A549 (cell line): ENCODE measurements at regions not wholly inside any gene's neighbourhood (a gene's known extent, or its start where the extent isn't known, plus 50 kb on each side); places are given as distances from the start of the nearest gene placed in this dataset.

ENCODE experiments used
- ATAC-seq, 2 experiments: fragments of 200-7000 bp in 1 of 2; fragments of >200 bp in 1 of 2; cut with Nextera tagmentation in 1 of 2; cut with Tn5 transposase in 1 of 2; 3 replicates each; pipeline versions ENCODE4 v1.8.0 to v1.9.1; 2018 to 2020; ENCODE audit warnings: mild to moderate bottlenecking in 1 of 2, moderate library complexity in 1 of 2
- CTCF ChIA-PET: fragments of 300-600 bp; sonication (Branson Sonifier 250); formaldehyde crosslinking; extraction: SDS; loops from one replicate; lab custom pipeline; 2021; ENCODE audit warnings: antibody characterized with exemption, inconsistent platforms; lab: Yijun Ruan, JAX
- POLR2A ChIA-PET: fragments of 350-600 bp; formaldehyde crosslinking; extraction: SDS; loops from one replicate; lab custom pipeline; 2021; ENCODE audit warnings: antibody characterized with exemption, inconsistent platforms; lab: Yijun Ruan, JAX
- DNase-seq, 2 experiments: peaks; one replicate each; pipeline versions ENCODE4 v3.0.0 to v3.0.0-alpha.2; 2011 to 2016; ENCODE audit warnings: low read depth in 1 of 2, low spot score in 1 of 2
- FAIRE-seq: peaks from 2 replicates; lab custom pipeline; 2011; peaks lifted over from hg19 to GRCh38; lab: Jason Lieb, UNC
- H3K27ac ChIP-seq, 2 experiments: fragments of >200 bp; sonication (Bioruptor Twin); formaldehyde crosslinking; 3 replicates each; pipeline ENCODE4 v1.5.1; 2016 to 2017
- H3K4me1 ChIP-seq: fragments of >200 bp; sonication (Bioruptor Twin); formaldehyde crosslinking; 3 replicates; pipeline ENCODE4 v1.6.1; 2016
- H3K4me2 ChIP-seq: fragments of >200 bp; sonication (Bioruptor Twin); formaldehyde crosslinking; 3 replicates; pipeline ENCODE4 v1.6.1; 2016
- H3K4me3 ChIP-seq: fragments of >200 bp; sonication (Bioruptor Twin); formaldehyde crosslinking; 3 replicates; pipeline ENCODE4 v1.5.1; 2016
- H3K9me3 ChIP-seq: fragments of >200 bp; sonication (Bioruptor Twin); formaldehyde crosslinking; 3 replicates; pipeline ENCODE4 v1.6.1; 2016
- ATOH8 ChIP-seq: fragments of 250-450 bp; sonication (Bioruptor Pico); IDR thresholded peaks from 2 replicates; pipeline ENCODE4 v1.5.0; 2020; ENCODE audit warnings: low read depth, mild to moderate bottlenecking, moderate library complexity
- CBX8 ChIP-seq: fragments of 200-600 bp; sonication (generic); IDR thresholded peaks from 2 replicates; pipeline ENCODE4 v1.6.1; 2016
- CHD2 ChIP-seq: fragments of 150-350 bp; IDR thresholded peaks from 2 replicates; pipeline ENCODE4 v1.6.1; 2014; ENCODE audit warnings: low read length; ENCODE audit not compliant: partially characterized antibody
- CHD4 ChIP-seq: fragments of 200-600 bp; sonication (generic); IDR thresholded peaks from 2 replicates; pipeline ENCODE4 v1.6.1; 2016; ENCODE audit warnings: antibody characterized with exemption, mild to moderate bottlenecking, borderline replicate concordance
- CTCF ChIP-seq: fragments of >200 bp; sonication (Bioruptor Twin); formaldehyde crosslinking; IDR thresholded peaks from 3 replicates; pipeline ENCODE4 v1.5.1; 2016
- ELK1 ChIP-seq: fragments of 150-350 bp; IDR thresholded peaks from 2 replicates; pipeline ENCODE4 v1.6.1; 2014; ENCODE audit warnings: low read depth, mild to moderate bottlenecking, low read length
- ESRRA ChIP-seq: fragments of 150-350 bp; IDR thresholded peaks from 2 replicates; pipeline ENCODE4 v1.6.1; 2014; ENCODE audit warnings: mild to moderate bottlenecking, low read length, borderline replicate concordance
- FOSB ChIP-seq: fragments of 250-450 bp; sonication (Bioruptor Pico); IDR thresholded peaks from 2 replicates; pipeline ENCODE4 v1.5.0; 2020; ENCODE audit warnings: mild to moderate bottlenecking, moderate library complexity
- HDAC2 ChIP-seq: fragments of 200-600 bp; sonication (generic); IDR thresholded peaks from 2 replicates; pipeline ENCODE4 v1.6.1; 2016
- HES2 ChIP-seq: fragments of >200 bp; sonication (Bioruptor Twin); formaldehyde crosslinking; IDR thresholded peaks from 2 replicates; pipeline ENCODE4 v1.6.1; 2016
- HMGXB4 ChIP-seq: fragments of 250-450 bp; sonication (Bioruptor Pico); IDR thresholded peaks from 2 replicates; pipeline ENCODE4 v1.5.0; 2021; ENCODE audit warnings: mild to moderate bottlenecking, moderate library complexity, borderline replicate concordance
- HOXA7 ChIP-seq: fragments of 250-450 bp; sonication (Bioruptor Pico); IDR thresholded peaks from 2 replicates; pipeline ENCODE4 v1.5.0; 2020; ENCODE audit warnings: mild to moderate bottlenecking, moderate library complexity
- HOXB13 ChIP-seq: fragments of 250-450 bp; sonication (Bioruptor Pico); IDR thresholded peaks from 2 replicates; pipeline ENCODE4 v1.5.0; 2020; ENCODE audit warnings: low read depth, mild to moderate bottlenecking, moderate library complexity
- JUNB ChIP-seq: fragments of >200 bp; sonication (Bioruptor Twin); formaldehyde crosslinking; IDR thresholded peaks from 2 replicates; pipeline ENCODE4 v1.6.1; 2016
- KDM1A ChIP-seq: fragments of 200-600 bp; sonication (generic); IDR thresholded peaks from 2 replicates; pipeline ENCODE4 v1.6.1; 2016; ENCODE audit warnings: low read depth, mild to moderate bottlenecking
- MYC ChIP-seq: IDR thresholded peaks from 2 replicates; pipeline ENCODE4 v1.6.1; 2012; ENCODE audit warnings: mild to moderate bottlenecking, inconsistent platforms, low read length, improper control_type of control experiment, borderline replicate concordance
- NPAS2 ChIP-seq: fragments of 250-450 bp; sonication (Bioruptor Pico); IDR thresholded peaks from 2 replicates; pipeline ENCODE4 v1.8.0; 2022; ENCODE audit warnings: mild to moderate bottlenecking, moderate library complexity, borderline replicate concordance
- RARB ChIP-seq: fragments of 250-450 bp; sonication (Bioruptor Pico); IDR thresholded peaks from 2 replicates; pipeline ENCODE4 v1.8.0; 2021; ENCODE audit warnings: mild to moderate bottlenecking, moderate library complexity
- RCOR1 ChIP-seq: fragments of 150-350 bp; IDR thresholded peaks from 2 replicates; pipeline ENCODE4 v1.6.1; 2014; ENCODE audit warnings: antibody characterized with exemption, low read length, low read depth
- RFX5 ChIP-seq: fragments of 450-650 bp; IDR thresholded peaks from 2 replicates; pipeline ENCODE4 v1.7.1; 2014; ENCODE audit warnings: antibody characterized with exemption, mild to moderate bottlenecking, moderate library complexity
- SREBF2 ChIP-seq: fragments of 450-650 bp; IDR thresholded peaks from 2 replicates; pipeline ENCODE4 v1.6.1; 2014; ENCODE audit warnings: mild to moderate bottlenecking, moderate library complexity
- TFCP2L1 ChIP-seq: fragments of 250-450 bp; sonication (Bioruptor Pico); IDR thresholded peaks from 2 replicates; pipeline ENCODE4 v1.5.0; 2021; ENCODE audit warnings: mild to moderate bottlenecking
- ZC3H11A ChIP-seq: fragments of 450-650 bp; IDR thresholded peaks from 2 replicates; pipeline ENCODE4 v1.6.1; 2014; ENCODE audit warnings: antibody characterized with exemption, mild to moderate bottlenecking
- ZNF302 ChIP-seq: fragments of 250-450 bp; sonication (Bioruptor Pico); IDR thresholded peaks from 2 replicates; pipeline ENCODE4 v1.9.0; 2021; ENCODE audit warnings: inconsistent platforms, mild to moderate bottlenecking, moderate library complexity
- ZSCAN20 ChIP-seq: fragments of 250-450 bp; sonication (Bioruptor Pico); IDR thresholded peaks from 2 replicates; pipeline ENCODE4 v1.8.0; 2022; ENCODE audit warnings: mild to moderate bottlenecking, moderate library complexity
- WGBS: methylation state at CpG from one replicate; pipeline ENCODE4 v1.1.6; 2017; ENCODE audit errors: missing lambda C conversion rate; 5-methylcytosine and 5-hydroxymethylcytosine counted together

GRCh38 chr5:68542207-68542606 is 326.7 kb downstream of the PIK3R1 start:
- POLR2A ChIA-PET, result interaction anchor here (0.6 kb wide), 1 partner anchor 155 kb away, joined by 3 read pairs; no protein-coding TSS in a partner anchor
- H3K27ac ChIP-seq, result no peak overlapping the region; a peak in 1 of 6 replicates
- H3K4me2 ChIP-seq, result peak overlapping the region; percentile 15; the same call in 1 of the 3 replicates
- CTCF ChIA-PET, result no interaction called here
- ATAC-seq (no peak), FAIRE-seq (no peak), DNase-seq (no peak)
- no peak for TF ChIP-seq NPAS2 (CRISPR knock-in tag)
- TF ChIP-seq HOXA7, result no peak
- H3K4me1 ChIP-seq, result peaks cover 24% of the 10 kb centered on the region; the same call in 2 of the 3 replicates
- WGBS, result 3% methylated on average over 1 of the region's 1 CpG
- H3K9me3 ChIP-seq, result no peaks in the 10 kb centered on the region
- no peak overlapping the region for H3K4me3 ChIP-seq

- CTCF ChIA-PET, result no interaction called here
- peak overlapping the region in 1 of 2 experiments; percentile 29; a peak in 1 of 6 replicates for H3K27ac ChIP-seq
- DNase-seq, result no peak
- no peak overlapping the region for H3K4me2 ChIP-seq
- POLR2A ChIA-PET, result no interaction called here
- H3K4me3 ChIP-seq, result no peak overlapping the region
- no peak for ATAC-seq
- WGBS, result 53% methylated on average over 2 of the region's 2 CpGs
- peaks cover 33% of the 10 kb centered on the region for H3K4me1 ChIP-seq
- no peak for FAIRE-seq
- H3K9me3 ChIP-seq, result no peaks in the 10 kb centered on the region
- TF ChIP-seq RFX5, result no peak
- no peak for TF ChIP-seq JUNB
- TF ChIP-seq HDAC2, result no peak
- no peak for TF ChIP-seq CHD2
- no peak for TF ChIP-seq TFCP2L1 (CRISPR knock-in tag)
- no peak for TF ChIP-seq ESRRA
- TF ChIP-seq CBX8, result no peak
- no peak for TF ChIP-seq RARB (CRISPR knock-in tag)
- TF ChIP-seq ELK1, result no peak
- no peak for TF ChIP-seq ZNF302 (CRISPR knock-in tag)
- TF ChIP-seq MYC, result no peak
- no peak for TF ChIP-seq FOSB (CRISPR knock-in tag)
- TF ChIP-seq, all 56 proteins: peak for 0
These were observed 327.7 kb downstream of the PIK3R1 start for GRCh38 chr5:68543212-68543611.

- WGBS, result 88% methylated on average over 8 of the region's 8 CpGs
- ATAC-seq, result no peak
- POLR2A ChIA-PET, result no interaction called here
These were observed 328.6 kb downstream of the PIK3R1 start for GRCh38 chr5:68544091-68544647.

More at GRCh38 chr5:68544091-68544647, 328.6 kb downstream of the PIK3R1 start:
- no peak for TF ChIP-seq ATOH8 (CRISPR knock-in tag)
- TF ChIP-seq HOXB13, result no peak
- no peak for TF ChIP-seq ZSCAN20
- no peak for TF ChIP-seq NPAS2 (CRISPR knock-in tag)
- TF ChIP-seq HMGXB4 (CRISPR knock-in tag), result no peak
- no peak for TF ChIP-seq HES2
- TF ChIP-seq ZC3H11A, result no peak
- no peak for TF ChIP-seq ZNF302 (CRISPR knock-in tag)
- no peak for TF ChIP-seq HOXA7
- no peak for TF ChIP-seq CHD4
- no peak for TF ChIP-seq SREBF2
- TF ChIP-seq RFX5, result no peak
- TF ChIP-seq CTCF, result no peak
- TF ChIP-seq KDM1A, result no peak
- no peak for TF ChIP-seq RCOR1
- TF ChIP-seq, all 56 proteins: peak for 0
- Histone ChIP-seq H3K4me2 (no peak overlapping the region), H3K4me1 (peaks cover 42% of the 10 kb centered on the region), H3K4me3 (no peak overlapping the region), H3K27ac (peak overlapping the region in 1 of 2 experiments; percentile 24; a peak in 2 of 6 replicates), H3K9me3 (no peaks in the 10 kb centered on the region)
- no peak for DNase-seq
- CTCF ChIA-PET, result interaction anchor here (0.6 kb wide), 1 partner anchor 67 kb away, joined by 3 read pairs; no protein-coding TSS in a partner anchor
- no peak for FAIRE-seq
